CD4-positive, alpha-beta memory T cell (primary cell): ENCODE measurements at regions not wholly inside any gene's neighbourhood (a gene's known extent, or its start where the extent isn't known, plus 50 kb on each side); places are given as distances from the start of the nearest gene placed in this dataset.

ENCODE experiments used
- CTCF ChIA-PET: fragments of 350-600 bp; sonication (Branson Sonifier 250); formaldehyde crosslinking; loops from one replicate; lab custom pipeline; 2021; ENCODE audit warnings: inconsistent platforms; ENCODE audit not compliant: partially characterized antibody; lab: Charles Lee
- POLR2A ChIA-PET: fragments of 350-600 bp; sonication (Branson Sonifier 250); formaldehyde crosslinking; loops from one replicate; lab custom pipeline; 2021; ENCODE audit not compliant: partially characterized antibody; lab: Charles Lee
- DNase-seq, 5 donors: peaks; one replicate each; pipeline versions ENCODE4 v3.0.0 to v3.0.0-alpha.2; 2020 to 2022; ENCODE audit warnings: mixed read lengths in 1 of 5
- H3K27ac ChIP-seq: one replicate; pipeline ENCODE4 v1.7.0; 2013; ENCODE audit warnings: low read depth, low read length
- H3K27me3 ChIP-seq: 2 replicates; pipeline ENCODE4 v1.7.0; 2013; ENCODE audit warnings: mild to moderate bottlenecking, low read length, moderate library complexity; ENCODE audit not compliant: insufficient read depth
- H3K36me3 ChIP-seq: 2 replicates; pipeline ENCODE4 v1.7.0; 2013; ENCODE audit warnings: mild to moderate bottlenecking, low read length, moderate library complexity; ENCODE audit not compliant: insufficient read depth
- H3K4me1 ChIP-seq: 2 replicates; pipeline ENCODE4 v1.7.0; 2013; ENCODE audit warnings: mild to moderate bottlenecking, low read length, moderate library complexity; ENCODE audit not compliant: insufficient read depth
- H3K4me3 ChIP-seq, 2 donors: one replicate each; pipeline ENCODE4 v1.7.0; 2013; ENCODE audit warnings: low read length in 2 of 2, mild to moderate bottlenecking in 1 of 2
- H3K9me3 ChIP-seq, 2 donors: one replicate each; pipeline ENCODE4 v1.7.0; 2013; ENCODE audit warnings: low read length in 2 of 2, control low read depth in 1 of 2; ENCODE audit not compliant: control insufficient read depth in 1 of 2
- H3K27ac Mint-ChIP-seq, 7 donors: one replicate each; pipeline ENCODE4 v1.8.0; 2020 to 2021; ENCODE audit warnings: mixed read lengths in 7 of 7, mild to moderate bottlenecking in 6 of 7, inconsistent platforms in 3 of 7, moderate library complexity in 3 of 7
- H3K27me3 Mint-ChIP-seq, 2 donors: one replicate each; pipeline ENCODE4 v1.8.0; 2020 to 2021; ENCODE audit warnings: mixed read lengths in 2 of 2
- H3K36me3 Mint-ChIP-seq, 2 donors: one replicate each; pipeline ENCODE4 v1.8.0; 2020 to 2021; ENCODE audit warnings: mixed read lengths in 2 of 2, inconsistent platforms in 1 of 2, mild to moderate bottlenecking in 1 of 2
- H3K4me1 Mint-ChIP-seq, 4 donors: one replicate each; pipeline ENCODE4 v1.8.0; 2020 to 2021; ENCODE audit warnings: mixed read lengths in 4 of 4, mild to moderate bottlenecking in 1 of 4
- H3K4me3 Mint-ChIP-seq, 8 donors: one replicate each; pipeline ENCODE4 v1.8.0; 2020 to 2021; ENCODE audit warnings: mixed read lengths in 8 of 8, mild to moderate bottlenecking in 7 of 8, moderate library complexity in 6 of 8, inconsistent platforms in 3 of 8
- H3K9me3 Mint-ChIP-seq, 8 donors: one replicate each; pipeline ENCODE4 v1.8.0; 2020 to 2021; ENCODE audit warnings: mixed read lengths in 8 of 8, mild to moderate bottlenecking in 5 of 8, inconsistent platforms in 3 of 8, moderate library complexity in 1 of 8
- intact Hi-C: fragments of 100-400 bp; cut with micrococcal nuclease; formaldehyde crosslinking; loops from one replicate; pipeline ENCODE4 v1.15.1; 2023

DNA sequence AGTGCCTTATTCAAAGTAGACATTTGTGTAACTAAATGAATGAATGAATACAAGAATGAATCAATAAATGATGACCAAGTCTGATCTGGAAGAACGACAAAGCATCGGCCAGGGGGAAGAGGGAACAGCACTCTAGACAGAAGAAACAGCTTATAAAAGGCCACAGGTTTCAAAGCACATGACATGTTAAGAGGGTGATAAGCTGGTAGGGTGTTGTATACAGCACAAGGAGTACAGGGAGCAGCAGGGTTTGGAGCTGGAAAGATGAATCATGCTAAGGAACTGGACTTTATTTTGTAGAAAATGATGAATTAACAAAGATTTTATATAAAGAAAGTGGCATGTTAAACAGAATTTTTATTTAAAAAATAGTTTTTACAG, 302.5 kb downstream of the NUAK1 start:
- no peaks in the 10 kb centered on the region for H3K9me3 Mint-ChIP-seq
- no peak for DNase-seq
- Histone ChIP-seq H3K9me3 (no peaks in the 10 kb centered on the region), H3K36me3 (no peaks in the 10 kb centered on the region), H3K27ac (no peak overlapping the region), H3K27me3 (no peaks in the 10 kb centered on the region), H3K4me1 (no peaks in the 10 kb centered on the region), H3K4me3 (no peak overlapping the region)
- no peaks in the 10 kb centered on the region for H3K27me3 Mint-ChIP-seq
- POLR2A ChIA-PET = no interaction called here
- H3K36me3 Mint-ChIP-seq = no peaks in the 10 kb centered on the region
- H3K4me1 Mint-ChIP-seq = no peaks in the 10 kb centered on the region
- H3K4me3 Mint-ChIP-seq = no peak overlapping the region
- intact Hi-C loops = no loop called here
- no peak overlapping the region for H3K27ac Mint-ChIP-seq
- CTCF ChIA-PET = no interaction called here

DNA sequence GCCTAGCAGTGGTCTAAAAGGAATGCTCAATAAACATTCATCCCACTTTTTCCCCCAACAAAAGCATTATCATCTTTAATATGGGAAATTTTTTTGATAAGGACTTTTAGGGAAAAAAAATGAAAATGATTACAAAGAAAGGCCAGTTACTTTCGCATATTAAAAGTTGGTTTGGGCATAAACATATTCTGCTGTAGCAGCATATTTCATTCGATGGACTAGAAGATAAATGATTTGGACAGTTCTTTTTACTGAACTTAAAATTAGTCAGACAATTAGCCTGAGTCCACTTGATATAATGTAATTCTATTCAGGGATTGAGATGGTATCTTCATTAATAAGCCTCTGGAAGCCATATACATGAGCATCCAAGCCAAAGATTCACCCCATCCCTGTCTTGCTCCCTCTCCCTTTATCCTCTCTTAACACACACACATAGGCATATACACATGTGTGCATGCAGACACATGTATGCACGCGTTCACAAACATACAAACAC, 299.1 kb downstream of the NUAK1 start:
- POLR2A ChIA-PET = no interaction called here
- Mint-ChIP-seq H3K4me1 (no peaks in the 10 kb centered on the region), H3K36me3 (no peaks in the 10 kb centered on the region), H3K27ac (no peak overlapping the region), H3K4me3 (no peak overlapping the region), H3K27me3 (no peaks in the 10 kb centered on the region), H3K9me3 (peaks cover 0 to 1% (median 0%) of the 10 kb centered on the region in 8 donors)
- Histone ChIP-seq H3K4me1 (no peaks in the 10 kb centered on the region), H3K36me3 (no peaks in the 10 kb centered on the region), H3K4me3 (no peak overlapping the region), H3K9me3 (no peaks in the 10 kb centered on the region), H3K27me3 (no peaks in the 10 kb centered on the region), H3K27ac (no peak overlapping the region)
- DNase-seq = no peak
- intact Hi-C loops = no loop called here
- CTCF ChIA-PET = no interaction called here

DNA sequence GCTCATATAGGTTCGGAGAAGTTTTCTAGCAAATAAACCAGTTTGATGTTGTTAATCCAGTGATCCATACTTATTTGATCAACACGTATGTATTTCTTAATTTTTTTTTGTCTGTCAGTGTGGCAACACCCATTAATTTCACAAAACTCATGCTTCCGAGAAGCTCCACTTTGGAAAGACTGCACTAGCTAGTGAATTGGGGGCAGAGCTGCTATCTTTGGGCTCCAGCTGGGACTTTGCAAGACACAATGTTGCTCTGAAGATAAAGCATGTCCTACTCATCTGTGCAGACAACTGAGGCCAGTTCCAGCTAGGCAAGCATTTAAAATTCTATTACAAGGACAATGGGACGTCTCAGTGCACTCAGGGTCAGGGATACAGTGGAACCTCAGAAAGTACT, 298.4 kb downstream of the NUAK1 start:
- Histone ChIP-seq H3K36me3 (no peaks in the 10 kb centered on the region), H3K9me3 (no peaks in the 10 kb centered on the region), H3K27me3 (no peaks in the 10 kb centered on the region), H3K27ac (no peak overlapping the region), H3K4me3 (no peak overlapping the region), H3K4me1 (no peaks in the 10 kb centered on the region)
- Mint-ChIP-seq H3K27me3 (no peaks in the 10 kb centered on the region), H3K9me3 (peaks cover 0 to 1% (median 0%) of the 10 kb centered on the region in 8 donors), H3K36me3 (no peaks in the 10 kb centered on the region), H3K4me1 (no peaks in the 10 kb centered on the region), H3K27ac (no peak overlapping the region), H3K4me3 (no peak overlapping the region)
- no peak for DNase-seq
- POLR2A ChIA-PET = no interaction called here
- intact Hi-C loops = no loop called here
- CTCF ChIA-PET = no interaction called here

DNA sequence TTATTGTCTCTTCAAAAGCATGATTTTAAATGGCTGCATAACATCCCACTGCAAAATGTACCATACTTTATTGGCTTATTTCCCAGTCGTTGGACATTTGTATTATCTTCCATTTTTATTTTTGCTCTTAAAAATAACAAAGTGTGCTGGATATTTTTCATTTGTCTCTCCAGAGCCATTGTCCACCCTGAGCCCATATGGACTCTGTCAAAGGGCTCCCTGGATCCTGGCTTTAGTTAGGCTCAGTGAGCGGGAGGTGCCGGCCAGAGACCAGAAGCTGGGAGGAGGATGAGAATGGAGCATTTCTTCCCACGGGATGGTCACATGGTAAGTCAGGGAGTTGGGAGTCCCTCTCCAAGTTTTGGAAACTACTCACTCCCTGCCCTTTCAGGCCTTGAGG, 296.9 kb downstream of the NUAK1 start:
- Mint-ChIP-seq H3K36me3 (no peaks in the 10 kb centered on the region), H3K27me3 (no peaks in the 10 kb centered on the region), H3K4me1 (no peaks in the 10 kb centered on the region), H3K4me3 (no peak overlapping the region), H3K27ac (no peak overlapping the region), H3K9me3 (peaks cover 0 to 1% (median 0%) of the 10 kb centered on the region in 8 donors)
- Histone ChIP-seq H3K4me1 (no peaks in the 10 kb centered on the region), H3K36me3 (no peaks in the 10 kb centered on the region), H3K9me3 (no peaks in the 10 kb centered on the region), H3K27me3 (no peaks in the 10 kb centered on the region), H3K27ac (no peak overlapping the region), H3K4me3 (no peak overlapping the region)
- ChIA-PET CTCF (no interaction called here), POLR2A (no interaction called here)
- DNase-seq = no peak
- intact Hi-C loops = no loop called here

DNA sequence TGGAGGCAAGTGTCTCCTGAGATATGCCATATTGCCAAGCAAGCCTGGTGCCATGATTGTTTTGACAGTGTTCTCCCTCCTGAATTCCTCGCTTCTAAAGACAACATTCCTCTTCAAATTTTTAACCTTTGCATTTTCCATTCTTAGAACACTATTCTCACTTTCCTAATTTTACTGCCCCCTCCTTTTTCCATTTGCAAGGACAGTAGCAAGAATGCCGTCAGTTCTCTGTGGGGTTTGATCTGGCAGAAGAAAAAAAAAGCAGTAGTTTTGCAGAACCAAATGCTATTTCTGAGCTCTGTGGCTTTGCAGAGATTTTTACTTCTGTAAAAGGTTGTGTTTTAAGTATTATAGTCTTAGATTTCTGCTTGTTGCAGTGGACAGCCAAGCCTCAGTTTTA, 295.2 kb downstream of the NUAK1 start:
- no peaks in the 10 kb centered on the region for H3K27me3 Mint-ChIP-seq
- H3K4me3 Mint-ChIP-seq = no peak overlapping the region
- Histone ChIP-seq H3K36me3 (no peaks in the 10 kb centered on the region), H3K4me3 (no peak overlapping the region), H3K9me3 (no peaks in the 10 kb centered on the region), H3K4me1 (no peaks in the 10 kb centered on the region), H3K27ac (no peak overlapping the region), H3K27me3 (no peaks in the 10 kb centered on the region)
- POLR2A ChIA-PET = no interaction called here
- H3K4me1 Mint-ChIP-seq = no peaks in the 10 kb centered on the region
- H3K9me3 Mint-ChIP-seq = peaks cover 0 to 1% (median 0%) of the 10 kb centered on the region in 8 donors
- no peak overlapping the region for H3K27ac Mint-ChIP-seq
- no peaks in the 10 kb centered on the region for H3K36me3 Mint-ChIP-seq
- CTCF ChIA-PET = no interaction called here
- no peak for DNase-seq
- intact Hi-C loops = no loop called here

DNA sequence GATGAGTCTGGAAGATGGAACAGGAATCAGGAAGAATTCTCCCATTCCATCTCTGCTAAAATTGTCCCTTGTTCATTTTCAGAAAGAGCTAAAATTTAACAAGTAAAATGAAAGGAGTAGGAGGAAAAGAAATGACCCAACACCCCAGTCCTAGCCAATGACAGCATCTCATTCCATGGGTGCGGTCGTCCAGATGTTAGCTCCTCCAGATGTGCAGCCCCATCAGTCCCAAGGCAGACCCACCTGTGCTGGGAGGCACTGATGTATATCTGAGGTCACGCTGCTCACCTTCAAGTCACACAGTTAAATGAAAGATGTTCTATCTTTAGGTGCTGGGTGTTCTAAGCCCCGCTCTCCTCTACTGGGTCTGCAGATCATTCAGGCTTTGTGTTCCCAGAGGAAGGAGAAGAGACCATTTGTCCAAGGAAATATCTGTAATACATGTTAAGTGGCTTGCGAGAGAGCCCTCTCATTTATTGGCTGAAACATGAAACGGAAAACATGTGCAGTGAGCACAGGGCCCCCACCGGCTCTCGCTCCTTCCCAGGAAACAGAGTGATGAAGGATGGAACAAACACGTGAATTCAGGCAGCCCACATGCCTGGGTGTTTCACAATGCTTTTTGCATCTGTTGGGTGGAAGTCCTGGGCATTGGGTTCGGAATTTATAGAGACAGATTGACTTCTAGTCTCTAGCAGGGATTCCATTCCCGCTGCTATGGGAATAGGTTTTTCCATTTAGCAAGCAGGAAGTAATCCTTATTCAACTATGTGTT, 294.6 kb downstream of the NUAK1 start:
- POLR2A ChIA-PET = no interaction called here

DNA sequence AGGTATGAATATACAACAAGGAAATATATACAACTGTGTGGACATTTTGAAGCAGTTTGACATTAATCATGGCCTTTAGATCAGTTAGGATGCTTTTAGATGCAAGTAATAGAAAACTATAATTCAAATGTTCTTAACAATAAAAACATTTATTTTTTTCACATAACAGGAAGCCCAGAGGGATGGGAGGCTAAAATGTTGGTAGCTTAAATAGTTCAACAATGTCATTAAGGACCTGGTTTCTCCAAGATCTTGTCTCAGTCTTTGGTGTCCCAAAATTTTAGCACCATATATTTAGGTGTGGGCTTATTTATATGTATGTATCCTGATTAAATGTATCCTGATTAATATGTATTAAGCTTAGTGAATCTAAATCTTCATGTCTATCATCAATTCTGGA, 292.4 kb downstream of the NUAK1 start:
- H3K27me3 Mint-ChIP-seq = peaks cover 0 to 3% of the 10 kb centered on the region in 2 donors
- intact Hi-C loops = no loop called here
- no peak overlapping the region for H3K27ac Mint-ChIP-seq
- ChIA-PET POLR2A (no interaction called here), CTCF (no interaction called here)
- no peak overlapping the region for H3K4me3 Mint-ChIP-seq
- H3K27ac ChIP-seq = no peak overlapping the region
- peaks cover 0 to 2% (median 0%) of the 10 kb centered on the region in 8 donors for H3K9me3 Mint-ChIP-seq
- H3K36me3 ChIP-seq = no peaks in the 10 kb centered on the region
- H3K4me1 ChIP-seq = no peaks in the 10 kb centered on the region
- H3K4me1 Mint-ChIP-seq = no peaks in the 10 kb centered on the region
- no peak for DNase-seq
- no peaks in the 10 kb centered on the region for H3K27me3 ChIP-seq
- no peak overlapping the region for H3K4me3 ChIP-seq
- no peaks in the 10 kb centered on the region for H3K9me3 ChIP-seq
- no peaks in the 10 kb centered on the region for H3K36me3 Mint-ChIP-seq

More for the DNA sequence above, 294.6 kb downstream of the NUAK1 start:
- no peaks in the 10 kb centered on the region for H3K4me1 Mint-ChIP-seq
- no peaks in the 10 kb centered on the region for H3K4me1 ChIP-seq
- intact Hi-C loops = no loop called here
- H3K27me3 Mint-ChIP-seq = peaks cover 0 to 3% of the 10 kb centered on the region in 2 donors
- CTCF ChIA-PET = no interaction called here
- H3K36me3 ChIP-seq = no peaks in the 10 kb centered on the region
- H3K27ac ChIP-seq = no peak overlapping the region
- no peak overlapping the region for H3K27ac Mint-ChIP-seq
- no peaks in the 10 kb centered on the region for H3K27me3 ChIP-seq
- H3K36me3 Mint-ChIP-seq = no peaks in the 10 kb centered on the region
- H3K9me3 Mint-ChIP-seq = peaks cover 0 to 2% (median 0%) of the 10 kb centered on the region in 8 donors
- no peak for DNase-seq
- no peaks in the 10 kb centered on the region for H3K9me3 ChIP-seq
- no peak overlapping the region for H3K4me3 Mint-ChIP-seq
- no peak overlapping the region for H3K4me3 ChIP-seq
